Sciatic nerve (tissue), 2 donors: ENCODE measurements at regions not wholly inside any gene's neighbourhood (a gene's known extent, or its start where the extent isn't known, plus 50 kb on each side); places are given as distances from the start of the nearest gene placed in this dataset.
"Not testable (repeated sequence)": the region's sequence is repeated elsewhere in the genome, so short reads cannot be mapped to it uniquely, and the experiment has no call there.

Source experiments
- ATAC-seq: fragments of 200-7000 bp; cut with Tn5 transposase; one replicate; pipeline ENCODE4 v1.9.1; 2020; ENCODE audit warnings: mild to moderate bottlenecking, moderate library complexity
- DNase-seq: peaks from one replicate; pipeline ENCODE4 v3.0.0-alpha.2; 2020; ENCODE audit warnings: low spot score
- intact Hi-C: fragments of 100-400 bp; cut with DNase I; formaldehyde crosslinking; loops from one replicate; pipeline ENCODE4 v1.14.2; 2022
- donor health status: DM: no; HTN: no; CAD: no.
- donor health status: DM: no; HTN: no; CAD: no.

GRCh38 chr7:135872861-135873260 is 104.3 kb downstream of the MTPN start:
- intact Hi-C loops, ATAC-seq, DNase-seq: not testable (repeated sequence)

GRCh38 chr7:135862586-135863340 is 114.2 kb upstream of the FAM180A start:
- DNase-seq (no peak), ATAC-seq (peak; percentile 20)
- intact Hi-C loops = no loop called here

- no peak for DNase-seq
- ATAC-seq = no peak
- intact Hi-C loops = no loop called here
Measured at GRCh38 chr7:135859538-135859937, 110.9 kb upstream of the FAM180A start.

- no peak for DNase-seq
- intact Hi-C loops = no loop called here
- ATAC-seq = no peak
Measured at GRCh38 chr7:135858851-135859250, 110.2 kb upstream of the FAM180A start.

GRCh38 chr7:135858379-135858778 is 109.8 kb upstream of the FAM180A start:
- intact Hi-C loops = no loop called here
- ATAC-seq (no peak), DNase-seq (no peak)

GRCh38 chr7:135857519-135858274 is 109.1 kb upstream of the FAM180A start:
- intact Hi-C loops = no loop called here
- ATAC-seq = peak; percentile 17
- DNase-seq = no peak

- DNase-seq (no peak), ATAC-seq (no peak)
- intact Hi-C loops = no loop called here
Measured at GRCh38 chr7:135856356-135857144, 107.9 kb upstream of the FAM180A start.

- intact Hi-C loops = no loop called here
- DNase-seq (no peak), ATAC-seq (no peak)
Measured at GRCh38 chr7:135855846-135856245, 107.2 kb upstream of the FAM180A start.

GRCh38 chr7:135853499-135853898 is 104.9 kb upstream of the FAM180A start:
- ATAC-seq (no peak), DNase-seq (no peak)
- intact Hi-C loops = no loop called here

- intact Hi-C loops = no loop called here
- ATAC-seq = no peak
- DNase-seq = no peak
Measured at GRCh38 chr7:135853008-135853407, 104.4 kb upstream of the FAM180A start.

GRCh38 chr7:135847242-135847641 is 98.6 kb upstream of the FAM180A start:
- intact Hi-C loops = no loop called here
- ATAC-seq = no peak
- no peak for DNase-seq

- DNase-seq = no peak
- intact Hi-C loops = no loop called here
Measured at GRCh38 chr7:135846339-135846738, 97.7 kb upstream of the FAM180A start.

GRCh38 chr7:135845415-135846075 is 96.9 kb upstream of the FAM180A start:
- DNase-seq (no peak), ATAC-seq (no peak)
- intact Hi-C loops = no loop called here

More at GRCh38 chr7:135846339-135846738, 97.7 kb upstream of the FAM180A start:
- no peak for ATAC-seq

GRCh38 chr7:135844903-135845302 is 96.3 kb upstream of the FAM180A start:
- ATAC-seq = no peak
- no peak for DNase-seq
- intact Hi-C loops = no loop called here

GRCh38 chr7:135843214-135843613 is 94.6 kb upstream of the FAM180A start:
- DNase-seq (no peak), ATAC-seq (no peak)
- intact Hi-C loops = no loop called here

GRCh38 chr7:135842446-135843179 is 94.0 kb upstream of the FAM180A start:
- intact Hi-C loops = no loop called here
- DNase-seq (no peak), ATAC-seq (no peak)

GRCh38 chr7:135840591-135840990 is 92.0 kb upstream of the FAM180A start:
- DNase-seq = no peak
- no peak for ATAC-seq
- intact Hi-C loops = no loop called here

- DNase-seq (no peak), ATAC-seq (no peak)
- intact Hi-C loops = no loop called here
Measured at GRCh38 chr7:135837675-135838074, 89.1 kb upstream of the FAM180A start.

GRCh38 chr7:135834266-135834665 is 85.7 kb upstream of the FAM180A start:
- ATAC-seq (no peak), DNase-seq (no peak)
- intact Hi-C loops = no loop called here
